GM12878 (cell line): ENCODE measurements at regions not wholly inside any gene's neighbourhood (a gene's known extent, or its start where the extent isn't known, plus 50 kb on each side); places are given as distances from the start of the nearest gene placed in this dataset.

Experiments
- EP300 ChIP-seq, 2 experiments: fragments of 150-350 bp in 1 of 2; IDR thresholded peaks; 2 replicates each; pipeline ENCODE4 v1.6.1; 2011 to 2012; ENCODE audit warnings: low read depth in 2 of 2, low read length in 2 of 2, borderline replicate concordance in 1 of 2, improper control_type of control experiment in 1 of 2, inconsistent platforms in 1 of 2; ENCODE audit not compliant: control insufficient read depth in 1 of 2
- ESRRA ChIP-seq: IDR thresholded peaks from 2 replicates; pipeline ENCODE4 v1.6.1; 2012; ENCODE audit warnings: mild to moderate bottlenecking, low read length, improper control_type of control experiment
- FOXM1 ChIP-seq: IDR thresholded peaks from 2 replicates; pipeline ENCODE4 v1.6.1; 2012; ENCODE audit warnings: low read depth, mild to moderate bottlenecking, inconsistent platforms, low read length, moderate library complexity
- GABPA ChIP-seq: IDR thresholded peaks from 2 replicates; pipeline ENCODE4 v1.6.1; 2014; ENCODE audit warnings: antibody characterized with exemption, low read depth, mild to moderate bottlenecking, inconsistent platforms
- MXI1 ChIP-seq: fragments of 150-350 bp; IDR thresholded peaks from 2 replicates; pipeline ENCODE4 v1.6.1; 2011; ENCODE audit warnings: low read depth, mild to moderate bottlenecking, inconsistent platforms, low read length, improper control_type of control experiment
- MYC ChIP-seq: IDR thresholded peaks from 2 replicates; pipeline ENCODE4 v1.6.1; 2011; ENCODE audit warnings: mild to moderate bottlenecking, low read length, moderate library complexity, inconsistent platforms; ENCODE audit not compliant: insufficient read depth, insufficient replicate concordance, insufficient read length, severe bottlenecking
- NRF1 ChIP-seq: conservative IDR thresholded peaks from 2 replicates; pipeline ENCODE4 v1.6.1; 2011; ENCODE audit warnings: mild to moderate bottlenecking, low read depth, low read length, improper control_type of control experiment
- POLR2AphosphoS5 ChIP-seq: IDR thresholded peaks from 2 replicates; pipeline ENCODE4 v1.6.1; 2011; ENCODE audit warnings: mild to moderate bottlenecking, low read length, inconsistent platforms
- RCOR1 ChIP-seq: conservative IDR thresholded peaks from 2 replicates; pipeline ENCODE4 v1.6.1; 2012; ENCODE audit warnings: low read depth, low read length, improper control_type of control experiment
- TCF7 ChIP-seq: IDR thresholded peaks from 2 replicates; pipeline ENCODE4 v1.6.1; 2014; ENCODE audit warnings: antibody characterized with exemption, borderline replicate concordance
- ZNF217 ChIP-seq: fragments of 450-650 bp; IDR thresholded peaks from 2 replicates; pipeline ENCODE4 v1.6.1; 2017; ENCODE audit warnings: antibody characterized with exemption, mild to moderate bottlenecking
- ZNF622 ChIP-seq: fragments of 450-650 bp; IDR thresholded peaks from 2 replicates; pipeline ENCODE4 v1.6.1; 2017; ENCODE audit warnings: mild to moderate bottlenecking, inconsistent platforms
- TF ChIP-seq, protein P1 (sequence below), 3 experiments: IDR thresholded peaks in 2 of 3; conservative IDR thresholded peaks in 1 of 3; 2 replicates each; pipeline ENCODE4 v1.5.1; 2011; ENCODE audit warnings: low read depth in 3 of 3, low read length in 3 of 3, mild to moderate bottlenecking in 3 of 3, control low read depth in 2 of 3, moderate library complexity in 2 of 3, inconsistent platforms in 1 of 3, mixed read lengths in 1 of 3; ENCODE audit not compliant: control insufficient read depth in 2 of 3, insufficient read depth in 1 of 3; ENCODE audit errors: extremely low read depth in 1 of 3
- TF ChIP-seq, protein P2 (sequence below): IDR thresholded peaks from 2 replicates; pipeline ENCODE4 v1.6.1; 2011; ENCODE audit warnings: low read depth, low read length, improper control_type of control experiment, borderline replicate concordance

DNA sequence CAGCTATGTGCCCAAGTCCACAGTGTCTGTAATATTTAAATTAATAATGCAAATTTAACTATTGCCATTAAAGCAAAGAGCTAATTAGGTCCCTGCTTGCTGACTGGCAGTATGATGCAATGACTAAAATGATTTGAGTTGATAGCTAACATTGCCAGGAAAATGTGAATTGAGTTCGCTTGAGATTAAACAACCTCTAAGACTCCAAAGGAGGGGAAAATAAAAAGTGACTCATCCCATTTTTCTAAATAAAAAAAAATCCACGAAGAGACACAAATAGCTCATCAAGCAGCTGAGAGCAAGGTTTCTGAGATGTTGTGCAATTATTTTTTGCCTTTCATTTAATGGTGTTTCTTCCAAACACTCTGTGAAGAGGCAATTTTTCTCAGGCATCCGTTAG lies 413.0 kb downstream of the MTX2 start:
- TF ChIP-seq RCOR1 (no peak), ZNF217 (no peak), GABPA (no peak), MYC (no peak), MXI1 (no peak), NRF1 (no peak), FOXM1 (no peak), TCF7 (no peak), ZNF622 (no peak), POLR2AphosphoS5 (no peak), ESRRA (no peak), EP300 (IDR thresholded peaks at IDR 0.05; ENCODE audit: borderline replicate concordance in 1 of 2, control insufficient read depth in 1 of 2, low read depth in 2 of 2, low read length in 2 of 2) (no peak)
- TF ChIP-seq, protein P1, sequence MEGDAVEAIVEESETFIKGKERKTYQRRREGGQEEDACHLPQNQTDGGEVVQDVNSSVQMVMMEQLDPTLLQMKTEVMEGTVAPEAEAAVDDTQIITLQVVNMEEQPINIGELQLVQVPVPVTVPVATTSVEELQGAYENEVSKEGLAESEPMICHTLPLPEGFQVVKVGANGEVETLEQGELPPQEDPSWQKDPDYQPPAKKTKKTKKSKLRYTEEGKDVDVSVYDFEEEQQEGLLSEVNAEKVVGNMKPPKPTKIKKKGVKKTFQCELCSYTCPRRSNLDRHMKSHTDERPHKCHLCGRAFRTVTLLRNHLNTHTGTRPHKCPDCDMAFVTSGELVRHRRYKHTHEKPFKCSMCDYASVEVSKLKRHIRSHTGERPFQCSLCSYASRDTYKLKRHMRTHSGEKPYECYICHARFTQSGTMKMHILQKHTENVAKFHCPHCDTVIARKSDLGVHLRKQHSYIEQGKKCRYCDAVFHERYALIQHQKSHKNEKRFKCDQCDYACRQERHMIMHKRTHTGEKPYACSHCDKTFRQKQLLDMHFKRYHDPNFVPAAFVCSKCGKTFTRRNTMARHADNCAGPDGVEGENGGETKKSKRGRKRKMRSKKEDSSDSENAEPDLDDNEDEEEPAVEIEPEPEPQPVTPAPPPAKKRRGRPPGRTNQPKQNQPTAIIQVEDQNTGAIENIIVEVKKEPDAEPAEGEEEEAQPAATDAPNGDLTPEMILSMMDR (IDR thresholded peaks at IDR 0.05 in 2 of 3, conservative IDR thresholded peaks at IDR 0.05 in 1 of 3; ENCODE audit: control insufficient read depth in 2 of 3, extremely low read depth in 1 of 3, insufficient read depth in 1 of 3, low read depth in 3 of 3, low read length in 3 of 3) = no peak
- TF ChIP-seq, protein P2, sequence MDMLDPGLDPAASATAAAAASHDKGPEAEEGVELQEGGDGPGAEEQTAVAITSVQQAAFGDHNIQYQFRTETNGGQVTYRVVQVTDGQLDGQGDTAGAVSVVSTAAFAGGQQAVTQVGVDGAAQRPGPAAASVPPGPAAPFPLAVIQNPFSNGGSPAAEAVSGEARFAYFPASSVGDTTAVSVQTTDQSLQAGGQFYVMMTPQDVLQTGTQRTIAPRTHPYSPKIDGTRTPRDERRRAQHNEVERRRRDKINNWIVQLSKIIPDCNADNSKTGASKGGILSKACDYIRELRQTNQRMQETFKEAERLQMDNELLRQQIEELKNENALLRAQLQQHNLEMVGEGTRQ = no peak
